K562 (cell line): ENCODE measurements at regions not wholly inside any gene's neighbourhood (a gene's known extent, or its start where the extent isn't known, plus 50 kb on each side); places are given as distances from the start of the nearest gene placed in this dataset.

Source experiments
- DACH1 ChIP-seq: fragments of 450-650 bp; IDR thresholded peaks from 2 replicates; pipeline ENCODE4 v1.6.1; 2018; ENCODE audit not compliant: partially characterized antibody
- NCOA6 ChIP-seq: fragments of 450-650 bp; IDR thresholded peaks from 2 replicates; pipeline ENCODE4 v1.6.1; 2017; ENCODE audit warnings: mild to moderate bottlenecking
- NR2C2 ChIP-seq, 2 experiments: fragments of 200-800 bp in 1 of 2; sonication (Bioruptor generic) in 1 of 2; sonication (generic) in 1 of 2; formaldehyde crosslinking in 1 of 2; IDR thresholded peaks; 2 replicates each; pipeline versions ENCODE4 v1.6.1 to v1.8.0; 2016 to 2022; ENCODE audit warnings: mild to moderate bottlenecking in 1 of 2, missing compliant biosample characterization in 1 of 2, missing genetic modification characterization in 1 of 2, missing genetic modification reagents in 1 of 2
- RUNX1 ChIP-seq: sonication (generic); IDR thresholded peaks from 2 replicates; pipeline ENCODE4 v1.6.1; 2016; ENCODE audit warnings: antibody characterized with exemption, low read depth
- TAF1 ChIP-seq: IDR thresholded peaks from 2 replicates; pipeline ENCODE4 v1.6.1; 2011; ENCODE audit warnings: mild to moderate bottlenecking, low read length, moderate library complexity; ENCODE audit not compliant: insufficient read depth, control insufficient read depth, severe bottlenecking; ENCODE audit errors: extremely low read depth
- TBL1XR1 ChIP-seq, 2 experiments: IDR thresholded peaks; 2 replicates each; pipeline ENCODE4 v1.6.1; 2012; ENCODE audit warnings: improper control_type of control experiment in 2 of 2, low read length in 2 of 2, mild to moderate bottlenecking in 1 of 2
- TRIM28 ChIP-seq: fragments of 450-650 bp; IDR thresholded peaks from 2 replicates; pipeline ENCODE4 v1.6.1; 2017
- ZBTB40 ChIP-seq, 2 experiments: fragments of 450-650 bp in 1 of 2; sonication (generic) in 1 of 2; formaldehyde crosslinking in 1 of 2; IDR thresholded peaks; 2 replicates each; pipeline versions ENCODE4 v1.7.1 to v1.9.0; 2016 to 2022; ENCODE audit warnings: inconsistent platforms in 1 of 2, mild to moderate bottlenecking in 1 of 2, missing genetic modification reagents in 1 of 2
- ZNF785 ChIP-seq: fragments of 250-450 bp; sonication (Bioruptor Pico); IDR thresholded peaks from 2 replicates; pipeline ENCODE4 v1.4.0; 2020; ENCODE audit warnings: mild to moderate bottlenecking

GRCh38 chr17:79515646-79516571, 94.9 kb downstream of the RBFOX3 start (continued):
- no peak for TF ChIP-seq ZBTB40 (IDR thresholded peaks at IDR 0.05)
- no peak for TF ChIP-seq ZBTB40 (CRISPR knock-in tag; IDR thresholded peaks at IDR 0.05)
- no peak for TF ChIP-seq TAF1
- no peak for TF ChIP-seq NCOA6
- no peak for TF ChIP-seq TRIM28
- no peak for TF ChIP-seq ZNF785 (CRISPR knock-in tag)
- no peak for TF ChIP-seq RUNX1
- no peak for TF ChIP-seq TBL1XR1 (IDR thresholded peaks at IDR 0.05; ENCODE audit: low read length in 2 of 2)
- TF ChIP-seq NR2C2 (CRISPR knock-in tag; IDR thresholded peaks at IDR 0.05) = no peak
- no peak for TF ChIP-seq NR2C2 (tag; IDR thresholded peaks at IDR 0.05)
- no peak for TF ChIP-seq DACH1
- TF ChIP-seq, all 486 proteins: peak for 0
